GM20000 (cell line): ENCODE measurements at regions not wholly inside any gene's neighbourhood (a gene's known extent, or its start where the extent isn't known, plus 50 kb on each side); places are given as distances from the start of the nearest gene placed in this dataset.
"Not testable (repeated sequence)": the region's sequence is repeated elsewhere in the genome, so short reads cannot be mapped to it uniquely, and the experiment has no call there.

Experiments used
- DNase-seq: peaks from one replicate; pipeline ENCODE4 v3.0.0; 2012; ENCODE audit warnings: low spot score
- TF ChIP-seq, protein P1 (sequence below): IDR thresholded peaks from 2 replicates; pipeline ENCODE4 v1.5.1; 2012; ENCODE audit warnings: mild to moderate bottlenecking, control low read depth; ENCODE audit errors: extremely low read depth, missing control alignments

DNA sequence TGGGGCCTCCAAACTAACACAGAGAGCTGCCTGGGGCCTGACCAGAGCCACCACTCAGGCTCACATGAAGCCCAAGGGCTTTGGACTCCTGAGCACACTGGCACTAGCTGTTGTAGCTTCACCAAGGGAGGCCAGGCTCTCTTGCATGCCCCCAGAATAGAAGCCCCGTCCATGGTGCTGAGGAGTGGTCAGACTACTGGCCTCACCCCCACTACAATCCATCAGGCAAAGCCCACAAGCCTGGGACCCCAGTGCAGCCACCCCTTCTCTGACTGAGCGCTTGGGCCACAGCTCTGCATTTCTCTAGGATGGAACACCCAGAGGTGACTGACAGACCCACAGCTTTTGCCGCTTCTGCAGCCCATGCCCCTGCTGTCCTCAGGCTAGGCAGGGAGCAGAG lies 180.8 kb downstream of the PYDC2 start:
- TF ChIP-seq, protein P1, sequence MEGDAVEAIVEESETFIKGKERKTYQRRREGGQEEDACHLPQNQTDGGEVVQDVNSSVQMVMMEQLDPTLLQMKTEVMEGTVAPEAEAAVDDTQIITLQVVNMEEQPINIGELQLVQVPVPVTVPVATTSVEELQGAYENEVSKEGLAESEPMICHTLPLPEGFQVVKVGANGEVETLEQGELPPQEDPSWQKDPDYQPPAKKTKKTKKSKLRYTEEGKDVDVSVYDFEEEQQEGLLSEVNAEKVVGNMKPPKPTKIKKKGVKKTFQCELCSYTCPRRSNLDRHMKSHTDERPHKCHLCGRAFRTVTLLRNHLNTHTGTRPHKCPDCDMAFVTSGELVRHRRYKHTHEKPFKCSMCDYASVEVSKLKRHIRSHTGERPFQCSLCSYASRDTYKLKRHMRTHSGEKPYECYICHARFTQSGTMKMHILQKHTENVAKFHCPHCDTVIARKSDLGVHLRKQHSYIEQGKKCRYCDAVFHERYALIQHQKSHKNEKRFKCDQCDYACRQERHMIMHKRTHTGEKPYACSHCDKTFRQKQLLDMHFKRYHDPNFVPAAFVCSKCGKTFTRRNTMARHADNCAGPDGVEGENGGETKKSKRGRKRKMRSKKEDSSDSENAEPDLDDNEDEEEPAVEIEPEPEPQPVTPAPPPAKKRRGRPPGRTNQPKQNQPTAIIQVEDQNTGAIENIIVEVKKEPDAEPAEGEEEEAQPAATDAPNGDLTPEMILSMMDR, result no peak

DNA sequence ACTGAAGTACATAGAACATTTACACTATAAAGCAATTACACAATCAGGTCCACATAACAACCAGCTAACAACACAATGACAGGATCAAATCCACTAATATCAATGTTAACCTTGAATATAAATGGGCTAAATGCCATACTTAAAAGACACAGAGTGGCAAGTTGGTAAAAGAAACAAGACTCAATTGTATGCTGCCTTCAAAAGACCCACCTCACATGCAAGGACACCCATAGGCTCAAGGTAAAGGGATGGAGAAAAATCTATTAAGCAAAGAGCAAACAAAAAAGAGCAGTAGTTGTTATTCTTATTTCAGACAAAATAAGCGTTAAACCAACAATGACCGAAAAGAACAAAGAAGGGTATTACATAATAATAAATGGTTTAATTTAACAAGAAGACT lies 183.3 kb downstream of the PYDC2 start:
- TF ChIP-seq, protein P1, result no peak
- no peak for DNase-seq

More for the DNA sequence above, 180.8 kb downstream of the PYDC2 start:
- no peak for DNase-seq

DNA sequence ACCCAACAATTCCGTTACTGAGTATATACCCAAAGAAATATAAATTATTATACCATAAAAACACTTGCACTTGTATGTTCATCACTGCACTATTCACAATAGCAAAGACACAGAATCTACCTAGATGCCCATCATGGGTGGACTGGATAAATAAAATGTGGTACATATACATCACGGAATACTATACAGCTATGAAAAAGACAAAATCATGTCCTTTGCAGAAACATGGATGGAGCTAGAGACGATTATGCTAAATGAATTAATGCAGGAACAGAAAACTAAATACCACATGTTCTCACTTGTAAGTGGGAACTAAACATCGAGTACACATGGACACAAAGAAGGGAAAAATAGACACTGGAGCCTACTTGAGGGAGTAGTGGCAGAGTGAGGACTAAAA lies 185.3 kb downstream of the PYDC2 start:
- no peak for DNase-seq
- TF ChIP-seq, protein P1, result no peak

DNA sequence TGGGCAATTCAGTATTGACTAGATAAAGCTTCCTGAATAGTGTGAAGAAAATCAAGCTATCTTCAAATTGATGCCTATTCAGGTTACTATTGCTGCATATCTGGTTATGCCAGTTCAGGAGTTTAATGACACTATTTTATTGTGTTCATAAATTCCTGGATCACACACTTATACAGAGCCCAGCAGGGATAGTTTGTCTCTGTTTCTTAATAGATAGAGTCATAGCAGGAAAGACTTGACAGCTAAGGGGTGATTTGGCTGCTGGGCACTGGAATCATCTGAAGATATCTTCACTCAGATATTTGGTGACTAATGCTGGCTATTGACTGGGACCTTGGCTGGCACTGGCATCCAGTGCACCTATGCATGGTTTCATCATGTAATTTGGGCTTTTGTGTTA lies 187.8 kb downstream of the PYDC2 start:
- DNase-seq, result no peak

DNA sequence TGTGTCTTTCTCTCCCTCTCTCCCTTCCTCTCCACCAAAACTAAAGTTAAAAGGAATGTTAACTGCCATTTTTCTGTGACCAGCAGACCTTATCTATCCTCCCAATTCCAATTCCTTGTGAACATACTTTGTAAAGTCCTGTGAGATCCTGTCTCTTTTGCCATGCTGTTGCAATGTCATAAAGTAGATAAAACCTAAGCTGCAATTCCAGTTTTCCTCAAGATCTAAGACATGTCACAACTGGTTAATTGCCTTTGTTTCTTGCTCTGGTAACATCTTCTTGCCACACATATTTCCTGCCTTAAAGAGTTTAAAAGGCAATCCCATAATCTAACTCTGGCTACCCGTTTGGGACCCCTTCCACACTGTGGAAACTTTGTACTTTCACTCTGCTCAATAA lies 188.7 kb downstream of the PYDC2 start:
- DNase-seq, result no peak
- TF ChIP-seq, protein P1, result no peak

More for the DNA sequence above, 187.8 kb downstream of the PYDC2 start:
- TF ChIP-seq, protein P1, result no peak

DNA sequence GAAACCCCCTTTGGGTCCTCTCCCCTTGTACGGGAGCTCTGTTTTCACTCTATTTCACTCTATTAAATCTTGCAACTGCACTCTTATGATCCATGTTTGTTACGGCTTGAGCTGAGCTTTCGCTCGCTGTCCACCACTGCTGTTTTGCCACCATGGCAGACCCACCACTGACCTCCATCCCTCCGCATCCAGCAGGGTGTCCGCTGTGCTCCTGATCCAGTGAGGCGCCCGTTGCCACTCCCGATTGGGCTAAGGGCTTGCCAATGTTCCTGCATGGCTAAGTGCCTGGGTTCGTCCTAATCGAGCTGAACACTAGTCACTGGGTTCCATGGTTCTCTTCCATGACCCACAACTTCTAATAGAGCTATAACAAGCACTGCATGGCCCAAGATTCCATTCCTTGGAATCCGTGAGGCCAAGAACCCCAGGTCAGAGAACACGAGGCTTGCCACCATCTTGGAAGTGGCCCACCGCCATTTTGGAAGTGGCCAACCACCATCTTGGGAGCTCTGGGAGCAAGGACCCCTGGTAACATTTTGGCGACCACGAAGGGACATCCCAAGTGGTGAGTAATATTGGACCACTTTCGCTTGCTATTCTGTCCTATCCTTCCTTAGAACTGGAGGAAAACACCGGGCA lies 197.9 kb downstream of the PYDC2 start:
- DNase-seq, result not testable (repeated sequence)

DNA sequence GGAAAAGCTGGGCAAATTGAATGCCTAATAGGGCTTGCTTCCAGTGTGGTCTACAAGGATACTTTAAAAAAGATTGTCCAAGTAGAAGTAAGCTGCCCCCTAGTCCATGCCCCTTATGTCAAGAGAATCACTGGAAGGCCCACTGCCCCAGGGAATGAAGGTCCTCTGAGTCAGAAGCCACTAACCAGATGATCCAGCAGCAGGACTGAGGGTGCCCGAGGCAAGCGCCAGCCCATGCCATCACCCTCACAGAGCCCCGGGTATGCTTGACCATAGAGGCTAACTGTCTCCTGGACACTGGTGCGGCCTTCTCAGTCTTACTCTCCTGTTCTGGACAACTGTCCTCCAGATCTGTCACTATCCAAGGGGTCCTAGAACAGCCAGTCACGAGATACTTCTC lies 201.2 kb downstream of the PYDC2 start:
- DNase-seq, result not testable (repeated sequence)

DNA sequence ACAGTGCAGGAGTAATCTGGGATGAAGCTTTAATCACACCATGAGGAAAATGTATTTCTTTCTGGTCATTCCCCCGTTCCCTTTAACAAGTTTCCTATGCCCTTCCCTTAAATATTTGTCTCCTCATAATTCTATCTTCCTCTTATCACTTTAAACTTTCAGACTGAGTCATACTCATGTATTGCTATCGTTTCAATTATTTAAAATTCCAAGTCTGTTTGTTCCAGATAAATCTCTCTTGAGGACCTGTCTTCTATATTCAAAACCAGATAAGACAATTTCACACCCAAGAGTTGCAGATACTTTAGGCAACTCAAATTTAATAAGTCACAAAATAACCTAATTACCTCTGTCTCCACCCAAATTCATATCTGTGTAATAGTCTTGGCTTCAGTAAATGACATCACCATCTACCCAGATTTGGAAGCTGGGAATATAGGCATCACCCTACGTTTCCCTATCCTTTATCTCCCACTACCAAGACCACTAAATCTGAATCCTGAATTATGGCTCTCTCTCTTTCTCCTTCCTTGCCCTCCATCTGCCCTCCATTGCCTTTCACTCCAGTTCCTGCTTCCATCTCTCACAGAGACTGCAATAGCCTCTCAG lies 220.1 kb downstream of the PYDC2 start:
- no peak for DNase-seq

More for the DNA sequence above, 220.1 kb downstream of the PYDC2 start:
- TF ChIP-seq, protein P1, result no peak
